ENCODE measurements at regions not wholly inside any gene's neighbourhood (a gene's known extent, or its start where the extent isn't known, plus 50 kb on each side); places are given as distances from the start of the nearest gene placed in this dataset.

DNA sequence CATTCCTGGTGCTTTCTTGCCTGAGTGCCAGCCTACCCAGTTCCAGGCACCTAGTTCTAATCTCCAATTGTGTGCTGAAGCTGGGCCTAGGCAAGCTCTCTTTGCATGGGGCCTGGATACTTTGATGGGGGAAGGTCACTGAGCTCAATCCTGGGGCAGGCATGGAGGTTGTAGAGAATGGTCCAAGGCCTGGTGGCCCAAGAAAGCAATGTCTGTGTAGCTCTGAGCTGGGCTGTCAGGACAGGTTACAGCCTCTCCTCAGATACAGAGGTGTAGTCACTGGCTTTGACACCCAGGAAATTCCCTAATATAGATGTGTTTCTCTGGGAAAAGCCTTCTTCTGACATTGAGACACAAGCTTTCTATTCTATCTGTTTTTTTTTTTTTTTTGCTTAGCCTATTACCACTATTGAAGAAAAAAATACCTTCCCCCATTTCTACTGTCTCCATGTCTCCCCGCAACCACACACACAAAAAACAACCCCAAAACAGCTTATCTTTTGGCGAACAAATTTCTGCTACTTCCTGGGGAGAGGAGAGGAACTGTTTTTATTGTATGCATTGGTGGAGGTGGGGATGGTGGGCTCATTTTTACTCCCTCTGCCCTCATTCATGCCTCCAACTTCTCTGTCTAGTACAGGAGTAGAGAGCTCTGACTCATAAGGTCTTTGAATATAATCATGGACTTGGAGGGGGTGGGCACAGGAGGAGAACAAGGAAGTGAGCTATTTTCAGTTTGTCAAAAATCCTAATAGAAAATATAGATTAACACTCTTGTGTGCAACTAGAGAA, 66.7 kb upstream of the DHX15 start:
- no peaks in the 10 kb centered on the region for H3K27me3 ChIP-seq (ENCODE audit: control insufficient read depth, insufficient read depth, low read length)
- H3K27ac ChIP-seq (ENCODE audit: low read length), result no peak overlapping the region
- no peak overlapping the region for H3K4me3 ChIP-seq (ENCODE audit: low read length)
- H3K9me3 ChIP-seq (ENCODE audit: control insufficient read depth, insufficient read depth, low read length), result no peaks in the 10 kb centered on the region
- H3K4me1 ChIP-seq (ENCODE audit: control insufficient read depth, insufficient read depth, low read length), result no peaks in the 10 kb centered on the region
- no peaks in the 10 kb centered on the region for H3K36me3 ChIP-seq (ENCODE audit: control insufficient read depth, insufficient read depth, low read length)
- no CpG with 5 or more reads among the region's 2 CpGs for WGBS (ENCODE audit: insufficient coverage, insufficient read length)
- DNase-seq (ENCODE audit: low read depth, low spot score), result no peak

DNA sequence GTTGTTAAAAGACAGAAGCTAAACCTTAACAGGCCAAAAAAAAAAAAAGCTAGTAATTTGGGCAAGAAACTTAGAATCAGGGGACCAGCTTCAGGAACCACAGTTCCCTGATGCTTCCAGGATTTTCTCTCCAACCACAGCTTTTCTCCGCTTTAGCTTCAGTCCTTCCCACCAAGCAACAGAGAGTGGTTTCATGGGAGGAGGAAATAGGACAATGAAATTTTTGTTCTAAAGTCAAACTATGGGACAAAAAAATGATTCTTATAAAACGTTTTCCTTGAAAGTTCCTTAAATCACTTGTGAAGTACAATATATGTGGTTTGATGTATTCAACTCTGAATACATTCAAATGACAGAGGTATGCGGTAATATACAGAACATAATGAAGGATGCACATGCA, 71.0 kb upstream of the DHX15 start:
- DNase-seq (ENCODE audit: low read depth, low spot score), result no peak
- Histone ChIP-seq H3K27ac (ENCODE audit: low read length) (no peak overlapping the region), H3K36me3 (ENCODE audit: control insufficient read depth, insufficient read depth, low read length) (no peaks in the 10 kb centered on the region), H3K4me3 (ENCODE audit: low read length) (no peak overlapping the region), H3K9me3 (ENCODE audit: control insufficient read depth, insufficient read depth, low read length) (no peaks in the 10 kb centered on the region), H3K4me1 (ENCODE audit: control insufficient read depth, insufficient read depth, low read length) (peaks cover 1% of the 10 kb centered on the region; the same call in 1 of the 2 replicates), H3K27me3 (ENCODE audit: control insufficient read depth, insufficient read depth, low read length) (no peaks in the 10 kb centered on the region)
- no CpG with 5 or more reads among the region's 3 CpGs for WGBS (ENCODE audit: insufficient coverage, insufficient read length)

DNA sequence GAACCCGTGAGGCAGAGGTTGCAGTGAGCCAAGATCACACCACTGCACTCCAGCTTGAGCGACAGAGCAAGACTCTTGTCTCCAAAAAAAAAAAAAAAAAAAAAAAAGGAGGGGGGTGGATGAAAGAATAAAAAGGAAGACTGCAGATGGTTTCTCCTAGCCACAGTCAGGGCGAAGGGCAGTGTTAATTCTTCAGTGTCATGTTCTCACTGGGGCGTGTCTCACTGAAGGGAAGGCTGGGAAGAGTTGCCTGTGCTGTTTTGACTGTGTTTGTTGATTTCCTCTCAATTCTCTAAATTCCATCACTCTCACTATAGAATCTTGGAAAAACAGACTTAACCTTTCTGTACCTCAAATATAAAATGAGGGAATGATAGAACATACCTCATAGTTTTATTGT, 71.6 kb upstream of the DHX15 start:
- no peaks in the 10 kb centered on the region for H3K36me3 ChIP-seq (ENCODE audit: control insufficient read depth, insufficient read depth, low read length)
- H3K27me3 ChIP-seq (ENCODE audit: control insufficient read depth, insufficient read depth, low read length), result no peaks in the 10 kb centered on the region
- no peaks in the 10 kb centered on the region for H3K9me3 ChIP-seq (ENCODE audit: control insufficient read depth, insufficient read depth, low read length)
- H3K4me3 ChIP-seq (ENCODE audit: low read length), result no peak overlapping the region
- H3K27ac ChIP-seq (ENCODE audit: low read length), result no peak overlapping the region
- WGBS (ENCODE audit: insufficient coverage, insufficient read length), result no CpG with 5 or more reads among the region's 4 CpGs
- peaks cover 3% of the 10 kb centered on the region; the same call in 1 of the 2 replicates for H3K4me1 ChIP-seq (ENCODE audit: control insufficient read depth, insufficient read depth, low read length)
- no peak for DNase-seq (ENCODE audit: low read depth, low spot score)

DNA sequence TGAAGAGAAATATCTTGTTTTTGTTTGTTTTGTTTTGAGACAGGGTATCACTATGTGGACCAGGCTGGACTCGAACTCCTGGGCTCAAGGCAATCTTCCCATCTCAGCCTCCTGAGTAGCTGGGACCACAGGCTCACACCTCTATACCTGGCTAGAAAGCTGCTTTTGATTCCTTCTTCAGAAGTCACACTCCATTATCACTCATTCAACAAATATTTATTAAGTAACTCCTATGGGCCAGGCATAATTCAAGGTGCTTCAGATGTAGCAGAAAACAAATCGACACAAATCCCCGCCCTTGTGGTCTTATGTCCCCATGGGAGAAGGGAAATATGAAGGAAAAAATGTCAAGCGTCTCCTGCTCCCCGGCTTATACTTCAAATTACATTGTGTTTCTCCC, 72.6 kb upstream of the DHX15 start:
- Histone ChIP-seq H3K27ac (ENCODE audit: low read length) (no peak overlapping the region), H3K27me3 (ENCODE audit: control insufficient read depth, insufficient read depth, low read length) (no peaks in the 10 kb centered on the region), H3K9me3 (ENCODE audit: control insufficient read depth, insufficient read depth, low read length) (no peaks in the 10 kb centered on the region), H3K4me3 (ENCODE audit: low read length) (no peak overlapping the region), H3K4me1 (ENCODE audit: control insufficient read depth, insufficient read depth, low read length) (peaks cover 5% of the 10 kb centered on the region; the same call in 1 of the 2 replicates), H3K36me3 (ENCODE audit: control insufficient read depth, insufficient read depth, low read length) (no peaks in the 10 kb centered on the region)
- DNase-seq (ENCODE audit: low read depth, low spot score), result no peak
- no CpG with 5 or more reads among the region's 5 CpGs for WGBS (ENCODE audit: insufficient coverage, insufficient read length)

DNA sequence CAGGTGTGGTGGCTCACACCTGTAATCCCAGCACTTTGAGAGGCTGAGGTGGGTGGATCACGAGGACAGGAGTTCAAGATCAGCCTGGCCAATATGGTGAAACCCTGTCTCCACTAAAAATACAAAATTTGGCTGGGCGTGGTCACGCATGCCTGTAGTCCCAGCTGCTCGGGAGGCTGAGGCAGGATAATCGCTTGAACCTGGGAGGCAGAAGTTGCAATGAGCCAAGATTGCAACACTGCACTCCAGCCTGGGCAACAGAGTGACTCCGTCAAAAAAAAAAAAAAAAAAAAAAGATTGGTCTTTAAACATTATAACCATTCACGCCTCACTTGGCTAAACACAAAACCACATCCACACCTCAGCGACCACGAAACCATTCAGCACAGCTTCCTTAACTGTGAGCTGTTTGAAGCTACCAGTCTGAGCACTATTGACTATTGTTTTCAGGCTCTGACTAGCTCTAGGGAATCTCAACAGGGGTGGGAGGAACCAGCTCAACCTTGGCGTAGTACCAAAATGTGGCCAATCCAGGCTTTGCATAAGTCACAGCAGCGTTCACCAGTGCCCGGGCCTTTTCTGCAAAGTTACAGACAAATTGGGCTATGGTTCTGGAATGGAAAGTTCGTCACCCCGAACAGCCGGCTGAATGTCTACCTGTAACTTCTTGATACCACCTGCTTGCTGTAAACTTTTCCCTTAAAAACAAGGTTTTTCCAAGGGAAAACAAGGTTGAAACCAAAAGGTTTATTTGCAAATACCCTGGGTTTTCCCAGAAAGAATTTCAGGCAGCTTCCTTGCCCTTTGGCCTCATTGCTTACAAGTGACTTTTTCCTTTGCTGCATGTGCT, 73.6 kb upstream of the DHX15 start:
- Histone ChIP-seq H3K4me3 (ENCODE audit: low read length) (no peak overlapping the region), H3K36me3 (ENCODE audit: control insufficient read depth, insufficient read depth, low read length) (no peaks in the 10 kb centered on the region), H3K4me1 (ENCODE audit: control insufficient read depth, insufficient read depth, low read length) (peaks cover 7% of the 10 kb centered on the region; the same call in 1 of the 2 replicates), H3K9me3 (ENCODE audit: control insufficient read depth, insufficient read depth, low read length) (no peaks in the 10 kb centered on the region), H3K27ac (ENCODE audit: low read length) (no peak overlapping the region), H3K27me3 (ENCODE audit: control insufficient read depth, insufficient read depth, low read length) (no peaks in the 10 kb centered on the region)
- no peak for DNase-seq (ENCODE audit: low read depth, low spot score)
- no CpG with 5 or more reads among the region's 15 CpGs for WGBS (ENCODE audit: insufficient coverage, insufficient read length)

DNA sequence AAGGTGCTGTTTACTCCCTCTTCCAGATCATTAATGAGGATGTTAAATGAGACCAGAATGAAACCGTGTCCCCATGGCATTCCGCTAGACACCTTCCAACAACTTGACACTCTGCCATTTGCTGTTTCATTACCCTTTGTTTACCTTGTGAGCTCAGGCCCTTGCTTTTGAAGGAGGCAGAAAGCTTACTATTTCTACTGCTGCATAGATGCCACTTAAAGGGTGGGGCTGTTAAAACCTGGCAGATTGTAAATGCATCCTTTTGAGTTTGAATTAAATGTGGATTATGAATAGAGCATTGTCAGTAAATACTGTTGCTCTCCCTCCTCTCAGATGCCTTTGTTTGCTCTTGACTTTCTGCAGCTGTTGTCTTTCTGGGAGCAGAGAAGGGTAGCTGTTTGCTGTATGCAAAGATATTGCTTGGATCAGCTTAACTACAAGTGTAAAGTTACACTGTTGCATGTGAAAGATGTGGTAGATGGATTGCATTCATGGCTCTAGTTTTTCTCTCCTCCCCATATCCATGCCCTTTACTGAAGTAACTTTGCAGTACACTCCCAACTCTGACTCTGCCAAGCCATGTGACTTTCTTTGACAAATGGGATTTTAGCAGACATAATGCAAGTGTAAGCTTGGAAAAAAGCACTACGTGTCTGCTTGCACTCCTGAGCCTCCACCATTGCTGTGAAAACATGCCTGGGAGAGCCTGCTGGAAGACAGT, 75.0 kb upstream of the DHX15 start:
- H3K4me3 ChIP-seq (ENCODE audit: low read length), result no peak overlapping the region
- peak overlapping the region; percentile 74 for H3K27ac ChIP-seq (ENCODE audit: low read length)
- H3K4me1 ChIP-seq (ENCODE audit: control insufficient read depth, insufficient read depth, low read length), result peaks cover 7% of the 10 kb centered on the region; the same call in 1 of the 2 replicates
- no peaks in the 10 kb centered on the region for H3K27me3 ChIP-seq (ENCODE audit: control insufficient read depth, insufficient read depth, low read length)
- no peak for DNase-seq (ENCODE audit: low read depth, low spot score)
- no peaks in the 10 kb centered on the region for H3K36me3 ChIP-seq (ENCODE audit: control insufficient read depth, insufficient read depth, low read length)
- no peaks in the 10 kb centered on the region for H3K9me3 ChIP-seq (ENCODE audit: control insufficient read depth, insufficient read depth, low read length)
- no CpG with 5 or more reads among the region's 3 CpGs for WGBS (ENCODE audit: insufficient coverage, insufficient read length)

DNA sequence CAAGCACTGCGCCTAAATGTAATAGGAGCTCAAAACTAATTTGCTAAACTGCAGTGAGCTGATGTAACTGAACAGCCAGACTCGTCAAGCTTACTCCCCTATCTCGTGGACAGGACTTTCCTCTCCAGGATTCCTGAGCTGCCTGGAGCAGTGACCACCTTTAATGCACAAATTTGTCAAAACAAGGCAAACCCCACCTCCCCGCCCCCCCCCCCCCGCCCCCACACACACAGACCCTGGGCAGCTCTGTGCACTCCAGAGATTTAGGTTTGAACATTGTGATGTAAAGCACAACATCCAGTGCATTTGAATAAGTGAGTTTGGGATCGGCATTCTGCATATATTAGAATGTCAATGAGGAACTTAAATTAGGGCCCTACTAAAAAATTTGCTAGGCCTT, 77.7 kb upstream of the DHX15 start:
- Histone ChIP-seq H3K36me3 (ENCODE audit: control insufficient read depth, insufficient read depth, low read length) (no peaks in the 10 kb centered on the region; the same call in 1 of the 2 replicates), H3K4me1 (ENCODE audit: control insufficient read depth, insufficient read depth, low read length) (peaks cover 13% of the 10 kb centered on the region), H3K4me3 (ENCODE audit: low read length) (no peak overlapping the region), H3K27ac (ENCODE audit: low read length) (no peak overlapping the region), H3K27me3 (ENCODE audit: control insufficient read depth, insufficient read depth, low read length) (no peaks in the 10 kb centered on the region), H3K9me3 (ENCODE audit: control insufficient read depth, insufficient read depth, low read length) (no peaks in the 10 kb centered on the region)
- WGBS (ENCODE audit: insufficient coverage, insufficient read length), result no CpG with 5 or more reads among the region's 6 CpGs
- peak; percentile 35 for DNase-seq (ENCODE audit: low read depth, low spot score)

DNA sequence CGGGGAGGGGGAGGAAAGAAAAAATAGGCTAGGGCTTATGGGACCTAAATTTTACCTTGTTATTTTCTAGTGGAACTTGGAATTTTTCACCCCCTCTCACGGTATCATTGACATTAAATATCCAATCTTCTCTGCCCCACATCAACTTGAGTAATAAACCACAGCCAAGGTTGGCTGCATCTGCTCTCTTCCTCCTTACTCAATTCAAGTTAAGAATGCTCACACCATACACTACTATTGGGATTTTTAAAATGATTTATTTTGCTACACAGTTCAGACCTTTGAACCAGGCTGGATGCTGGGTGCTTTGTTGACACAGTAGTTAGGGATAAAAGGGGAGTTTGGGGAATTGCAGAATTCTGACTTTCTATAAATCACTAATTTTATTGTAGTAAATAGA, 78.2 kb upstream of the DHX15 start:
- H3K36me3 ChIP-seq (ENCODE audit: control insufficient read depth, insufficient read depth, low read length), result no peaks in the 10 kb centered on the region; the same call in 1 of the 2 replicates
- no peak overlapping the region for H3K4me3 ChIP-seq (ENCODE audit: low read length)
- no peaks in the 10 kb centered on the region for H3K27me3 ChIP-seq (ENCODE audit: control insufficient read depth, insufficient read depth, low read length)
- H3K4me1 ChIP-seq (ENCODE audit: control insufficient read depth, insufficient read depth, low read length), result peaks cover 13% of the 10 kb centered on the region
- no CpG with 5 or more reads among the region's 2 CpGs for WGBS (ENCODE audit: insufficient coverage, insufficient read length)
- no peak overlapping the region for H3K27ac ChIP-seq (ENCODE audit: low read length)
- no peaks in the 10 kb centered on the region for H3K9me3 ChIP-seq (ENCODE audit: control insufficient read depth, insufficient read depth, low read length)
- no peak for DNase-seq (ENCODE audit: low read depth, low spot score)

DNA sequence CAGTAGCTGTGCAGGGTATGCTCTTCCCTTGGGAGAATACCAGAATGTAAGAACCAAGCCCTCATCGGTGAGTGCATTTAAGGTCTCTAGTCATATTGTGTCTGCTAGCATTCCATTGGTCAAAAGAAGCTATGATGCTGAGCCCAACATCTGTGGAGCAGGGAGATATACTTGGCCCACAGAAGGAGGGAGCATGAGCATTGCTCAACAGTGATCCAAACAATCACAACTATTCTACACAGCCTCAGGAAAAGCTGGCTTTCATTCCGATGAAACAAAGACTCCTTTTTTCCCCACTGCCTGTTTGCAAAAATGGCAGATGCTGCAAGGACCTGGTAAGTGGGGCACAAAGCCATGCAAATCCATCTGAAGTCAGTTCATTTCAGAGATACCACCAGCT, 80.6 kb upstream of the DHX15 start:
- H3K27ac ChIP-seq (ENCODE audit: low read length), result no peak overlapping the region
- H3K4me3 ChIP-seq (ENCODE audit: low read length), result no peak overlapping the region
- no peak for DNase-seq (ENCODE audit: low read depth, low spot score)
- no peaks in the 10 kb centered on the region for H3K27me3 ChIP-seq (ENCODE audit: control insufficient read depth, insufficient read depth, low read length)
- no peaks in the 10 kb centered on the region for H3K9me3 ChIP-seq (ENCODE audit: control insufficient read depth, insufficient read depth, low read length)
- peaks cover 13% of the 10 kb centered on the region for H3K4me1 ChIP-seq (ENCODE audit: control insufficient read depth, insufficient read depth, low read length)
- no CpG with 5 or more reads among the region's 2 CpGs for WGBS (ENCODE audit: insufficient coverage, insufficient read length)
- no peaks in the 10 kb centered on the region; the same call in 1 of the 2 replicates for H3K36me3 ChIP-seq (ENCODE audit: control insufficient read depth, insufficient read depth, low read length)

DNA sequence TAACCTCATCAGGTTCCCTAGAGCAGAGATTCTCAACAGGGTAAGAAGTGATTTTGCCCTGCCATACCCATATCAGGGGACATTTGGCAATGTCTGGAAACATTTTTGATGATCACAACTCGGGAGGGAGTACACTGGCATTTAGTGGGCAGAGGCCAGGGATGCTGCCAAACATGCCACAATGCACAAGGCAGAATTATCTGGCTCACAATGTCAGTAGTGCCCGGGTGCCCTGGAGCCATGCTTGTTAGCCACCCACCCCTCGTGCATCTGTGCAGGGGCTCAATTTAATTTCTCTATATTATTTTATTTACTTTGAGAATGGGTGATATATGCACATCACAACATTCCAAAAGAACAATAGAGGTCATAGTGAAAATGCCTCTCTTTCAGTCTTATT, 82.0 kb upstream of the DHX15 start:
- no peaks in the 10 kb centered on the region; the same call in 1 of the 2 replicates for H3K36me3 ChIP-seq (ENCODE audit: control insufficient read depth, insufficient read depth, low read length)
- no peak overlapping the region for H3K27ac ChIP-seq (ENCODE audit: low read length)
- no CpG with 5 or more reads among the region's 3 CpGs for WGBS (ENCODE audit: insufficient coverage, insufficient read length)
- peaks cover 9% of the 10 kb centered on the region for H3K4me1 ChIP-seq (ENCODE audit: control insufficient read depth, insufficient read depth, low read length)
- no peak overlapping the region for H3K4me3 ChIP-seq (ENCODE audit: low read length)
- no peaks in the 10 kb centered on the region for H3K27me3 ChIP-seq (ENCODE audit: control insufficient read depth, insufficient read depth, low read length)
- no peaks in the 10 kb centered on the region for H3K9me3 ChIP-seq (ENCODE audit: control insufficient read depth, insufficient read depth, low read length)
- DNase-seq (ENCODE audit: low read depth, low spot score), result no peak

All from iPS DF 6.9 (cell line).